GM19397 (cell line): ENCODE measurements at regions not wholly inside any gene's neighbourhood (a gene's known extent, or its start where the extent isn't known, plus 50 kb on each side); places are given as distances from the start of the nearest gene placed in this dataset.

ENCODE experiments used
- ATAC-seq: cut with Tn5 transposase; IDR thresholded peaks from one replicate; pipeline ENCODE4 v1.9.1; 2021; ENCODE audit warnings: mild to moderate bottlenecking, moderate library complexity; ENCODE audit not compliant: unreplicated experiment

DNA sequence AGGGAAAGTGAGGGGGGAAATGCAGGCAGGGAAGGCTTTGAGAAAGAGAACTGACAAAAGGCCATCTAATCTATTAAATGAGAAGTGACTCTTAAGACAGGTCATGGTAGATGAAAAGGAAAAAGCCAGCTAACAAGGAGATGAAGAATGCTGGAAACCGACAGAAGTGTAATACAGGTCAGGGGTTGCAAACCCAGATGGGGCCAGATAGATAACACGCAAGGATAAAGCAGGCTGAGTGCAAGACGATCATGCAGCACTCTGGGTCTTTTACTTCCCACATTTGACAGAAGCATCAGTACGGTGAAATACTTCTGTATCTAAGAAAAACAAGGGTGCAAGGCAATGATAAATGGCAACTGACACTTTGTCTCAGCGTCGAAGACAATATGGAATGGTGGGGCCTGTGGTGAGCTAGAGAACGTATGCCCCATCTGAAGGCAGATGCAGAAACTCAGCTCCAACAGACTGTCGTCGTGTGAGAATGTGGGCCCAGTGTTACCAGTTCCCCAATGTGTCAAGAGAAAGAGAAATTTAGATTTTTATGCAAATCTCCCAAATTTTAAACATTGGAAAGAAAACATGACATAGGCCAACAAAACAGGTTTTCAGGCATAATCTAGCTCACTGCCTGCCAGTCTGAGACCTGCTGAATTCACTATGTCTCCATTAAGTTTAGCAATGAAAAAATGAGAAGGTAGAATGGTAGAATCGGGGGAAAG, 187.4 kb downstream of the PHLDA1 start:
- ATAC-seq = no peak

DNA sequence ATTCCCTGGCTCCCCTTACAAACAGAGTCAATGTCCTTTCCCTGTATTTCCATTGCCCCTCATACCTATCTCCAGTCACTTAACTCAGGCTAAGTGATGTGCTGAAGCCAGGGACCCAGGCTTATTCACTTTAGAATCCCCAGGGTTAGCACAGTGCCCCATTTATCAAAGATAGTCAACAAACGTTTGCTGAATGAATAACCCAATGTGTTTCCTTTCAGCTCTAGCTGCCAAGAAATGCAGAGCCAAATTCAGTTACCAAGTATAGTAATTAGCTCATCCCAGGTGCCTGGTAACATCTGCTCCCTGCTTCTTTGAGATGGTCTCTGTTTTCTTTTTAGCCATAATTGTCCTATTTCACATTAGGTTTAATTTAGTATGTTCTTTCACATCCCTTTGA, 189.5 kb downstream of the PHLDA1 start:
- ATAC-seq = no peak

DNA sequence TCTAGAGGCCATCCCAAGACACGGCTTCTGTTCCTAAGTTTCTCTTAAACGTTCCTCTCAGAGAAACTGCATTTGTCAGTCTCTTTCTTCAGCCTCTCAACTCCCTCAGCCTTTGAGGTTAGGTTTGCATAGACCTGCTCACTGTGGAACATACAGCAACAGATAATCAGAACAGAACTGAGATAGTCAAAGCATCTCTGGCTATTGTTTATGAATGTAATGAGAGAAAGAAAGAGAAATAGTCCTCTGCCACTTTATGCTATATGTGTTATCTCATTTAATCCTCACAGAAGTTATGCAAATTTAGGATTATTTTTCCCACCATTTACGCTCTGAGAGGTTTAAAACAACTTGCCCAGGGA, 190.6 kb downstream of the PHLDA1 start:
- no peak for ATAC-seq

DNA sequence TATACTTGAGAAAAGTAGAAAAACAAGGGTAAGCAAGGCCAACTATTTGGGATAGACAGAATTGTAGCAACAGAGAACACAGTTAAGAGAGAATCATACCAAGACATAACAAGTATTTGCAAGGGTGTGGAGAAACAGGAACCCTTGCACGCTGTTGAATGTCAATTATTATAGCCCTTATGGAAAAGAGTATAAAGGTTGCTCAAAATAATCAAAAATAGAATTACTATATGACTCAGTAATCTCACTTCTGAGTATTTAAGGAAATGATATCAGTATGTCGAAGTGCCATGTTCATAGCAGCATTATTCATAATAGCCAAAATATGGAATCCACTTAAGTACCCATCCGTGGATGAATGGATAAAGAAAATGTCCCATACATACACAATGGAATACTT, 193.3 kb downstream of the PHLDA1 start:
- ATAC-seq = no peak

DNA sequence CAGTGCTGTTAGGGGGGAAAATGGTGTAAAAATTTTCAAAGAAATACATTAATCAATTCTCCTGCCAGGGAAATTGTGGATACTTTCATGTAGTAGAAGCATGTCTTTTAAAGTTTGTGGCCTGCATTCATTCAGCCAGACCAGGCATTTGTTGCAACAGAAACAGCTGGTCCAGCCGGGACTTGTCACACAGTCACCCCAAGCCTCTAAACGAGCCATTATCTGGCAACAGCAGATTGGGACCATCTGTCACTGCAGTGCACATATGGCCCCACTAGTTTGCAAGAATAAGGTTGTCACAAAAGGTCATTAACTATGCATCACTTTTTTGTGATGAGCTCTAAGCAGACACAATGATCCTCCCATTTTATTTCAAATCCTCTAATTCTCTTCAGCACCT, 193.9 kb downstream of the PHLDA1 start:
- no peak for ATAC-seq

DNA sequence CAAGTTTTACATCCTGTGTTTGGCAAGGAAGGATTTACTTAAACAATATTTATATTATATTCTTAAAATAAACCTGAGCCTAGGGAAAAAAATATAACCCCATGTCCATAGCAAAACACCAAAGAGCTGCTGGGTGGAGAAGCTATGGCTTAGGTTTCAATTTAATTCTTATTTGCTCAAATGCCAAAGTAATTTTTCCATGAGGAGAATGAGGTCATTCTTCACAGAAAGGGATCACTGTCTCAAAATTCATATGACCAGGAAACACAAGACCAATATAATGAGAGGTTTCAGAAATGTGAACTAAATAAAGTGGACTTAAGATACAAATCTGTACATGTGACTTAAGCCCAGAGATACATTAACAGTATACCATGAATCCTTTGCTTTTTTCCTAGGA, 195.0 kb downstream of the PHLDA1 start:
- no peak for ATAC-seq

DNA sequence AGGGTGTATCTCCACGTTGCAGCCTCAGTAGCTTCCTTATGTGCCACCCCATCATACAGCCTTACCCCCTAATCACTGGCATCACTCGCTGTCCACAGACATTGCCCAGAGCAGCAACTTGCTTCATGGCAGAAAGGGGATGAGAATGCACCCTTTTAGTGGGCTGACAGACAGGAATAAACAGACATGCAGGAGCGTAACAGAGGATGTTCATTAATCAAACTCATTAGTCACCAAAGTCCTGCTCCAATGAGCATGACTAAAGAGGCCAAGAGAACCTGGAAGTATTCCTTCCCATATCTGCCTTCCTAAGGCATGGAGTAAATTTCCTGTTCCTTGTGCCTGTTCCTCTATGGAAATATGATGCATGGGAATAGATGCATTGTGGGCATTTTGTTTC, 197.0 kb downstream of the PHLDA1 start:
- ATAC-seq = no peak

DNA sequence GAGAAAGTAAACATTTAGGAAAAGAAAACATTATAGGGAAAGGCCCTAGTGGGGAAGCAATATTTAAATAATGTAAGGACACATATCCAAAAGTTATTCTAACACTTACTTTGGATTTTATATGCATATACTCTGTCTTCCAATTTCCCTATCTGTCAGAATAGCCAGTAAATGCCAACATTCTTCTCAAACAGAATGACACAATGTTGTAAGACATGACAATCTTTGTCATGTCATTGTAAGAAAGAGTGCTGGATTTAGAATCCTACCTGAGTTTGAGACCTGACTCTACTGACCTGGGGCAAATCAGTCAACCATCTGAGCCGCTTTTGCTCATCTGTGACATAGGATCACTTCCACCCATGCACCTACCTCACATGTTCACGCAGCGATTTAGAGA, 198.3 kb downstream of the PHLDA1 start:
- ATAC-seq = no peak

DNA sequence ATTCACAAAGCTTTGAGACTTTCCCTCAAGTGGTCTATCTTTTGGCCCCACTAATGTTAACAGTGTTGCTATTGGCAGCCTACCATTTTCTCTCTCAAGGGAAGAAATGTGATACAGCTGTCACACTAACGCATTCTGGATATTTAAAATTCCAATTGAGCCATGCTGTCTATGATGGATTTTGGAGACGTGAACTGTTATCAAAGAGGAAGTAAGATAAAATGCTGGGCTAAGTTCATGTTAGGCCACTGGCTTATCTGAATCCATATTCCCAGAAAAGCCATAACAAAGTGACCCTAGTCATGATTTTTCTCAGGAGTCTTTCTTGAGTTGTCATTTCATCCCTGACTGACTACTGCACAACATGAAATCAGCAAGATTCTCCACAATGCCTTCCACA, 200.2 kb downstream of the PHLDA1 start:
- ATAC-seq = no peak

DNA sequence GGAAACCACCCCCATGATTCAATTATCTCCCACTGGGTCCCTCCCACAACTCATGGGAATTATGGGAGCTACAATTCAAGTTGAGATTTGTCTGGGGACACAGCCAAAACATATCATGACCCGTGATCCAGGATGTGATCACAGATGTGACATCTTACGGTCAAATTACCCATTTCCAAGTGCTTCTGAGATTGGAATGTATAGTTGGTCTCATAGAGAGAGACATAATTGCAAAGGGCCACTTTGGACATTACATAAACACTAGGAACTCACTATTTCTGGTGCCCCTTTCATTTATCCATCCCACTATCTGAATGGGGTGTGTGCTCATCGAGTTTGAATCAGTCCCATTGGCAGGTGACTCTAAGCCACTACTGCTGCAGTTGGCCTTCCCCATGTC, 204.5 kb downstream of the PHLDA1 start:
- no peak for ATAC-seq

DNA sequence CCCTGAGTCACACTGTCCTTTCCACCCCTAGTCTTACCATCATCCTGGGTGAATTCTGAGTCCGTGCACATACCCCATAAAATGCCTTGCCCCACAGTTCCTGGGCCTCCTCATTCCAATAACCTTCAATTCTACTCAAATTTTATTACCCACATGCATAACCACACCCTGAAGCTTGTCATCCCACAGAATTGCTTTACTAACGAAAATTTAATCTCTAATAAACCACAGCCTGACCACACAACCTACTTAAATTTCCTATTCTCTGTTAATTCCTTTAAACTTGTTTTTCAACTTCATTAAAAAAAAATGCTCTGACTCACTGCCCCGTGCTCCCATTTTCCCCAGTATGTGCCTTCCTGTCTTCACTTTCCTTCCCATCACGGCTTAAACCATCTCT, 205.9 kb downstream of the PHLDA1 start:
- no peak for ATAC-seq

DNA sequence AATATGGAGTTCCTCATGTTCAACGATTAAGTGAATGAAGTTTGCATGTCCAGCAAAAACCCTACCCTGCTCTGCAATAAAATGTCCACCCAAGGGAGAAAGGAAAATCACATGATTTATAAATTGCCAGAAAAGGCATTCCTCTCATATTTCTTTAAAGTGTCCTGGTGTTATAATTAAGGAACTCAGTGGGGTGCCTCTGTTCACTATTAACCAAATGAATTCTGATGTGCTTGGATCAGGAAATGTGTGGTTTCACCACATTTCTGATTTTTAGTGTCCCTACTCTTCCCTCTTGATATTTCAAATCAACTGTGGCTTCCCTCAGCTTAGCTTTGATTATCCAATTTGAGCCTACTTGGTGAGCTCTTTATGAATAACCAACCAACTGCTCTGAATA, 208.1 kb downstream of the PHLDA1 start:
- no peak for ATAC-seq

DNA sequence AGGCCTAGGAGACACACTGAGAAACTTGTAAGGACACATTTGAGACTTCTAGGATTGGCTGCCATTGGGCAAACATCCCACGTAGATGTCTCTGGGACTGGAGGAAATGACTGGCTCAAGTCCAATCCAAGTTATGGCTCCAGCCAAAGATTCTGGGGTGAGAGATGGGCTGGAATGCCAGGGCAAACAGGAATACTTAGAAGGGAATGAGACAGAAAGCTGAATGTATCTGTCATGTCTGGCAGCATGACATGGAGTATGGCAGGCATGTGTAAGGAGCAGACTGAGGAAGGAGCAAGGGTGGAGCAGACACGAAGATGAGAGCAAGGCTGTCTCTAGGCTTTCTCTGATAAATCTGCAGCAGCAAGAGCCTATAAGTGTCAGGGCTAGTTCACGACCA, 209.2 kb downstream of the PHLDA1 start:
- no peak for ATAC-seq

DNA sequence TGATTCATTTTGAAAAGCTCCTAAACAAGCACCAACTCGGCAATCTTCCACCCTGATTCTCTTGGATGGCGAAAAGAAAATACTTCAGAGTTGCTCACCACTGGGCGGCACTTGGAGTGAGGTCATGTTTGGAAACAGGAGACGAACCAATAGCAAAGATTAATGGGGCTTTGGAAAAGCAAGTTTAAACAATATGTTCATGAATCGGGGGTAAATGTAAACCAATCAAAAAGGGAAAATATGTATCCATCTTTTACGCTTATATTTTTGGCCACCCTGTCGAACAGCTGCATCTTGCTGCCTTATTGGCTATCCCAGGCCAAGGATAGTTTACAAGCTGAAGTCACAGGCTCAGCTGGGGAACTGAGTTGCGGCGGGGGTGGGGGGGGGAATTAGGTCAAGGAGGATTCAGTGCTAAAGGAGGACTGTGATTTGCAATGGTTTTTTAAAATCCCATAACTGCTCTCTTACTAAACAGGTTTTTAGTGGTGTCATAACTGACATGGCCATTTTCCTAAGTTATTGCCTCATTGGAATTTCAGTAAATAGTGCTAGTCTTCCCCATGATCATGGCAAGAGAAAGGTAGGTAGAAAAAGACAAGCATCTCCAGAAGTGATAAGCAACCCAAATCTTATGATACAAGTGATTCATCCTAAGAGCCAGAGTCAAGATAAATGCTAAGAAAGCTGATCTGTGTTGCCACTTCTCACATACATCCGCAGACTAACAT, 210.6 kb downstream of the PHLDA1 start:
- ATAC-seq = no peak

DNA sequence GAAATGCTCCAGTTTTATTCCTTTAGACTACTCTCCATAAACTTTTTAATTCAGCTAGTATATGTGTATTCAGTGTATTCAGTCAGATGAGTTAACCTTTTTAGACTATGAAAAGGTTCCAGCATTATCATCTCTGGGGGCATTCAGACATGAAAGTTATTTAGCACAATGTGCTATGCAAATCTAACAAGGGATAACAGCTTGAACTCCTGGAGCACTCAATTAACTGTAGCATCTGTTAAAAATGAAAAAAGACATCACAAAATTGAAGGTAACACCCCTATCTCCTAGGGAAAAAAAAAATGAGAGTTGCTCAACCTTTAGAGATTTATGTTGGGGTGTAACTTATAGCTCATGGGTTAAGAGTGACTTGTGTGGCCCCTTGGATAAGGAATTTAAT, 211.5 kb downstream of the PHLDA1 start:
- ATAC-seq = no peak

DNA sequence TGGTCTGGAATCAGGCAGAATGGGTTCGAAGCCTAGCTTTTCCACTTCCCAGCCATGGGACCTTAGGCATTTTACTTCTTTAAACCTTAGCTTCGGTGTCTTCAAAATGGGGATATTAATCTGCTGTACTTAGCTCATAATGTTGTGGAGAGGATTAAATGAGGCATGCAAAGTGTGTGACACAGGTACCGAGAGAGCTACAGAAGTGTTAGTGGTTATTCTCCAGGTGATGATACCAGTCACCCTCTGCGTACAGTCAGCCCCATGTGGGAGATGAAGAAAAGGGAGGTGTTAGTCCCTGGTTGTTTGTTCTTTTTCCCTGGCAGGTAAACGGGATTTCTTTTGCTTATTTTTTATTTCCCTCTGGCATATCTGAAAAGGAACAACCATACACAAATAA, 212.1 kb downstream of the PHLDA1 start:
- no peak for ATAC-seq

DNA sequence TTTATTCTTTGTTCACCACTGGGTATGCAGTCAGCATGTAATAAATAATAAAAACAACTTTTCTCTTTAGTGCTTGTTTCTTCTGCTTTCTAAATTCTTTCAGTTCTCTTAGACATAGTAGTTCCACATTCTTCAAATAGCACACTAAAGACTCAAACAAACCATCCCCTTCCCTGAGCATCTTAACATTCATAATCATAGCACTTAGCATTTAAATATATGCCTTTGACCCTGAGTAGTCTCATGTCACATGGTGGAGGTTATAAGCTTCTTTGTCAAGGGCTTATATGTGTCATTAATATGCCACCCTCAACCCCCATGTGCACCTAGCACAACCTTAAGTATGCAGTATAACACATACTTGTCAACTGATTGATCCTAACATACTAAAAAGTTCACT, 212.7 kb downstream of the PHLDA1 start:
- ATAC-seq = no peak

DNA sequence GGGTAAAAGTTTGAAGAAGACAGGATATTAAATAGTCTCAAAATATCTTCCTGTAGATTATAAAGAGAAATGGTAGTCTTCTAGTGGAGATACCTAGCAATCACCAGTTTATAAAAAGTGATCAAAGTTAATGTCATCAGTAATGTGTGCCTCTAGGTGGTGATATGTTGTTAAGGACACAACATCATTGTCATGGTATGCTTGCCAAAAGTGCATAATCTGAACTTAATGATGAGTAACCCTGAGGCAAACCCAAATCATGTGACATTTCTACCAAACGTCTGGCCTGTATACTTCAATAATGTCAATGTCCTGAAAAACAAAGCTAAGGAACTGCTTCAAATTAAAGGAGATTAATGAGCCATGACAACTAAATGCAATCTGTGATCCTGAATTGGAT, 214.7 kb downstream of the PHLDA1 start:
- no peak for ATAC-seq

DNA sequence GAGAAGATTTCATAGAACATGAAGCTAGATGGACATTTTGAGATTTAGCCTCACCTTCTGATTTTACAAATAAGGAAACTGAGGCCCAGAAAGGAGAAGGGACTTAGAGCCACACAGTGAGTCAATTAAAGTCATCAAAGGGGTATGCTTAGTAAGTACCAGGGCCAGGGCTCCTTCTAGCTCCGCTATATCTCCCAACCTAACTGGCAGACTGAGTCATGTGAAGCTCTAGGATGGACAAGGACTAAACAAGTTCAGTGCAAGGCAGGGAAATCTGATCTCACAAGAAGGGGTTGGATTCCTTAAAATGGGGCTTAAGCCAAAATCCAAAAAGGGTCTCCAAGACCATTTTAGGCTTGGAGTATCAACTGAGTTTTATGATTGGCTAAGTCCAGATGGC, 215.8 kb downstream of the PHLDA1 start:
- ATAC-seq = no peak

DNA sequence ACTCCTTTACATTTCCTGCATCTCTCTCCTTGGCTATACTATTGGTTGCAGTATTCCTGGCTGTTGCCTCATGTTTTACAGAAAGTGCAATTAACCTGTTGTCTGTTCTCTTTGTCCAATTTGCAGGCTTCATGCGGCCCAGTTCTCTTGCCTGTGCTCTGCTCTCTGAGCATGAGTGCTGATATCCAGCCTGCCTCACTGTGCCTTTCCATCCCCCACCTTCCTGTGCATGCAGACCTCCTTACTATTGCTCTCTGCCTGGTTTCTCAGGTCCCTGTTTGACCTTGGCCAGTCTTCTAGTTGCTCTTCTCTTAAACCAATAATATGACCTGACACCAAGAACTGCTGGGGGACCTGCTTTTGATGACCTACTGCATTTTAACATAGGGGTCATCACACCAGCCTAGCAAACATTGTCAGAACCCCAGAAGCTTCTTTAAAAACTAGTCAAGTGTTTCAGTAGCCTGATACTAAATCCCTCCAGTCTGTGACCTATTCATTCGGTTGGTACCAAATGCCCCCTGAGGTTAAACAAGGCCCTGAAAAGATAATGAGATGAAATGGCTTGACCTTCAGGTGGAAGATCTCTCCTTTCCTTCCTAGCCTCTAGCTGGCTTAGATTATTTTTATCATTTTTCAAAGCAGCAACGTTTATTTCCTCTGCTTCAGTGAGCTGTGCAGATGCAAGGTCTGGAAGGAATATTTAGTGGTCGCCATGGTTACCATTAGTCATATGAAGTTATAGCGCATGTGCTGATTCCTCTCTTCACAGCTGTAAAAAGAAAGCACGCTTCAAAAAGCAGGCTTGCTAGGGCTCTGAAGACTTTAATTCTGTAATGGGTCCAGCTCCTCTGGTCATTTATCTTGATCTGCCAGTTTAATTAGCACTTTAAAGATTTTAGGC, 216.5 kb downstream of the PHLDA1 start:
- no peak for ATAC-seq

DNA sequence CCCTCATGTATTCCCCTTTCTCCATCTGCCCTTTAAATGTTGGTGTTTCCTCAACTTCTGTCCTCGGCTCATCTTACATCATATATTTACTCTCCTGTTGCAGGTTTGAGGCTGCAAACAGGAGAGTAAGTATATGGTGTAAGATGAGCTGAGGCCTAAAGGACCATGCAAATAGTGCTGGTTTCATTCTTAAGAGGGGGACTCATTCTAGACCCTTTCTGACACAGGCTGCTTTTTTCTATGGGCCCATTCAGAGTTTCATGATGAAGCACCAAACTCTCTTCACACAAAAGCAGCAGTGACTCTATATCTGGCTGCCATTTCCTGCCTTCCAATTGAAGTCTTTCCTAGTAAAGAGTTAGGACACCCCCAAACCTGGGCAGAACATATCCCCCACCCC, 218.5 kb downstream of the PHLDA1 start:
- ATAC-seq = no peak
